IgD-negative memory B cell (primary cell): ENCODE measurements at regions not wholly inside any gene's neighbourhood (a gene's known extent, or its start where the extent isn't known, plus 50 kb on each side); places are given as distances from the start of the nearest gene placed in this dataset.
"Not testable (repeated sequence)": the region's sequence is repeated elsewhere in the genome, so short reads cannot be mapped to it uniquely, and the experiment has no call there.

Experiments
- H3K27ac Mint-ChIP-seq, 3 donors: one replicate each; pipeline ENCODE4 v1.8.0; 2020 to 2022; ENCODE audit warnings: mild to moderate bottlenecking in 3 of 3, mixed read lengths in 3 of 3, moderate library complexity in 1 of 3
- H3K27me3 Mint-ChIP-seq: one replicate; pipeline ENCODE4 v1.8.0; 2021; ENCODE audit warnings: mixed read lengths
- H3K36me3 Mint-ChIP-seq: one replicate; pipeline ENCODE4 v1.8.0; 2020; ENCODE audit warnings: mild to moderate bottlenecking, mixed read lengths
- H3K4me1 Mint-ChIP-seq, 3 donors: one replicate each; pipeline ENCODE4 v1.8.0; 2020 to 2022; ENCODE audit warnings: mixed read lengths in 3 of 3, mild to moderate bottlenecking in 1 of 3
- H3K4me3 Mint-ChIP-seq, 4 donors: one replicate each; pipeline ENCODE4 v1.8.0; 2020 to 2022; ENCODE audit warnings: mild to moderate bottlenecking in 4 of 4, mixed read lengths in 4 of 4, moderate library complexity in 3 of 4
- H3K9me3 Mint-ChIP-seq, 3 donors: one replicate each; pipeline ENCODE4 v1.8.0; 2020 to 2021; ENCODE audit warnings: mixed read lengths in 3 of 3, mild to moderate bottlenecking in 1 of 3

DNA sequence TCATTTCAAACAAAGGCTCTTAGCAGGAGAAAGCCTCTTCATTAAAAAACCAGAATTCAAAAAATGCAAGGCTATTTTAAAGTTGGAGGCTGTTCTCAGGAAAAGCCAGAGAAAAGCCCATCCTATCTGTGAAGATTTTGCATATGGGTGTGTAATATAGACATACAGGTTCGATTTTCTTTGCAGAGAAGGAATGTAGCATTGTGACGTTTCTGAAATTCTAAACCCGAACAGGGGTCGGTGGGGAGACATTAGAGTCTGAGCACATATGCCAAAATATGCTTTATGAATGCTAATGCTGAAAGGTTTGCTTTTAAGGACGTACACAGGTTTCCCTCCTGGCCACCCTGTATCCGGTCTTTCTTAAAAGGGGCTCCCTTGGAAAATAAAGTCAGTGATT, 363.1 kb upstream of the PAPPA start:
- Mint-ChIP-seq H3K36me3 (no peaks in the 10 kb centered on the region), H3K9me3 (peaks cover 0 to 5% (median 0%) of the 10 kb centered on the region in 3 donors), H3K27me3 (no peaks in the 10 kb centered on the region), H3K4me3 (no peak overlapping the region), H3K27ac (no peak overlapping the region), H3K4me1 (no peaks in the 10 kb centered on the region)

DNA sequence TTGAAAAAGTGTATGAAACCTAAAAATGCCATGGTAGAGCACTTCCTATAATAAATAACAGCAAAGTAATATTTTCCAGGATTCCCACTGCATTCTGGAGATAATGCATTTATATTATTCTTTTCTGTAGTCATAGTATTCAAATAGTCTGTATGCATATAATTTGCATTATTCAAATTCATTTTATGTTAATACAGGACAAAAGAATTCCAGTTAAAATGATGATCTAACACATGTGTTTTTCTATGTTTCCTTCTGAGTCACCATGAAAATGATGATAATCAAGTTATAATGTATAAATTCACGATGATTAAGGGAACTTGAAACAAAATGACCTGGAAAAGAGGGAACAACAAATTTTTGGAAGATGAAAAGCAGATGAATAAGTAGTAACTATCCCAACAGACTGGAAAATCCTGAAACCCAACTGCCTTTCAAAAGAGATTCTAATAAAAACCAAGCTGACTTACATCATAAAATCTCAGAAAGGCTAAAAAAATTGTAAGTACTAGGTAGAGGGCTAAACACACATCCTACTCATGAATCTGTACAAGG, 358.6 kb upstream of the PAPPA start:
- H3K9me3 Mint-ChIP-seq: no peaks in the 10 kb centered on the region
- no peaks in the 10 kb centered on the region for H3K27me3 Mint-ChIP-seq
- no peaks in the 10 kb centered on the region for H3K4me1 Mint-ChIP-seq
- H3K36me3 Mint-ChIP-seq: no peaks in the 10 kb centered on the region
- H3K4me3 Mint-ChIP-seq: no peak overlapping the region
- no peak overlapping the region for H3K27ac Mint-ChIP-seq

DNA sequence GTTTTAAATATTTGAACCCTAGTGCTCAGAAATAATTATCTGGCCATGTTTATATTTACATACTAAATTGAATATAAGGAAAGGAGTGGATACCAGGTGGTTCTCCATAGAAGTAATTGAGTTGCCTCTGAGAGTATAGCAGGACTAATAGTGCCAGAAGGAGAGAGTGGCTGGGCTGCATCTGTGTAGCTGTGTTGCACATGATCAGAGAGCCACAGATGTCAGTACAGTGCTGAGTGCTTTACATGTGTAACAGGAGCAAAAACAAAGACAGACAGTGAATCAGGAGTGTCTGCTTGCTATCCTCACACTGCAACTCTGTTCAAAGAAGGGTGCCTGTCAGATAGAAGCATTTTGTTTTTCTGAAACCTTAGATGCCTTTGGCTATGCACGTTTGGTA, 353.9 kb upstream of the PAPPA start:
- Mint-ChIP-seq H3K27me3 (no peaks in the 10 kb centered on the region), H3K4me3 (no peak overlapping the region), H3K36me3 (no peaks in the 10 kb centered on the region), H3K4me1 (no peaks in the 10 kb centered on the region), H3K27ac (no peak overlapping the region), H3K9me3 (peaks cover 0 to 3% (median 0%) of the 10 kb centered on the region in 3 donors)

DNA sequence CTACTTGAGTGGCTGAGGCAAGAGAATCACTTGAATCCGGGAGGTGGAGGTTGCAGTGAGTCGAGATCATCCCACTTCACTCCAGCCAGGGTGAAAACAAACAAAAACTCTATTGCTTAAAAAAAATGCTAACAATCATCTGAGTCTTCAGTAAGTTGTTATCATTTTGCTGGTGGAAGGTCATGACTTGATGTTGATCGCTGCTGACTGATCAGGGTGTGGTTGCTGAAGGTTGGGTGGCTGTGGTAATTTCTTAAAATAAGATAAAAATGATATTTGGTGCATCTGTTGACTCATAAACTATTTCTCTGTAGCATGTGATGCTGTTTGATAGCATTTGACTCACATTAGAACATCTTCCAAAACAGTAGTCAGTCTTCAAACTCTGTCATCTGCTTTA, 349.4 kb upstream of the PAPPA start:
- Mint-ChIP-seq H3K36me3 (no peaks in the 10 kb centered on the region), H3K4me3 (no peak overlapping the region), H3K27me3 (no peaks in the 10 kb centered on the region), H3K9me3 (peaks cover 0 to 3% (median 0%) of the 10 kb centered on the region in 3 donors), H3K27ac (no peak overlapping the region), H3K4me1 (no peaks in the 10 kb centered on the region)

DNA sequence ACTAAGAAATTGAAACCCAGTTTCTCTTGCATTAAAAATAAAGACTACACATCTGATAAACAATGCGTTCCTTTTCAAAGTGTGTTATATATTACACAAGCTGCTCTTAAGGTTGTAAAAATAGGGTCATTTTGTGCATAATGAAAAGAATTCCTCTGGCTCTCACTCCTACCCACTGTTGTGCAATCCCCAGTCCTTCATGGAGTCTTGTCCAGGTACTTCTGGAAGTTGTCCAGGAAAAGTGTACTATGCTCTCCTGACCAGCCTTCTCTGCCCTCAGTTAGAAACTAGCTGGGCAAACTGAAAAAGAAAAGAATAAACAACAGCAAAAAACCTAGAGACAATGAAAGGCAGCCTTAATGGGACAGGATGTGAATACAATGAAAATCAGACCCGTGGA, 345.5 kb upstream of the PAPPA start:
- Mint-ChIP-seq H3K4me3 (no peak overlapping the region), H3K27me3 (no peaks in the 10 kb centered on the region), H3K4me1 (no peaks in the 10 kb centered on the region), H3K36me3 (no peaks in the 10 kb centered on the region), H3K9me3 (peaks cover 0 to 2% (median 2%) of the 10 kb centered on the region in 3 donors), H3K27ac (no peak overlapping the region)

DNA sequence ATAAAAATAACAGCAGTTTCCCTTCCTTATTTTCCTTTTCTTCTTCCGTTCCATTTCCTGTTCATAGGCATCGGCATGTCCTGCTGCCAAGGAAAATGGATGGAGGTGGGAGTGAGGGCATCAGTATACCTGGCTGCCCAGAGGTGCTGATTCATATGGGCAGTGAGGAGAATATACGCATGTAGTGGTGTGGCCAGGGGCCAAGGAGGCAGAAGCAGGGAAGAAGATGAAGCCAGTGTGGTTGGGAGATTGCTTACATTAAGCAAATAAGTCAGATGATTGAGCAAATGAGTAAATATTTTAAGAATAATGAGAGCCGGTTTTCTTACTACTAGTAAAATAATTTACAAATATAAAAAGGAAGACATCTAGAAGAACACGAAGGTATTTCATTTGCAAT, 344.9 kb upstream of the PAPPA start:
- no peak overlapping the region for H3K27ac Mint-ChIP-seq
- H3K27me3 Mint-ChIP-seq: no peaks in the 10 kb centered on the region
- H3K4me3 Mint-ChIP-seq: peak overlapping the region in 1 of 4 donors; percentile 71
- H3K4me1 Mint-ChIP-seq: no peaks in the 10 kb centered on the region
- no peaks in the 10 kb centered on the region for H3K36me3 Mint-ChIP-seq
- peaks cover 2 to 3% (median 2%) of the 10 kb centered on the region in 3 donors for H3K9me3 Mint-ChIP-seq

DNA sequence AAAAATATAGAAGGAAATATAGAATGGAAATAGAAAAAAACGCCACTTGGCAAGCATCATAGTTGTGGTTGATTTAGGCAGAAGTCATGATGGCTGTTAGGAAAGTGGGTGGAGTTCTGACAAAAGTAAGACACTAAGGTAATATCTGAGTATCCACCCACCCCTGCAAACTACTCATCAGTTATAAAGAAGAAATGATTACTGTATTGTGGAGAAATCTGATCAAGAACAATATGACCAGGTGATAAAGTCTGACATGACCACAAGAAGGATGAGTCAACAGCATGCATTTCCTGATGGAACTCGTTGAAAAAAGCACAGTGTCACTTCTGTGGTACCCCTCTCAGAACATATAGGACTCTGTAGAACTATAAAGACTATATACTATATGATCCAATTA, 343.4 kb upstream of the PAPPA start:
- Mint-ChIP-seq H3K9me3 (peaks cover 2 to 8% (median 4%) of the 10 kb centered on the region in 3 donors), H3K27me3 (no peaks in the 10 kb centered on the region), H3K27ac (no peak overlapping the region), H3K4me3 (no peak overlapping the region), H3K4me1 (no peaks in the 10 kb centered on the region), H3K36me3 (no peaks in the 10 kb centered on the region)

DNA sequence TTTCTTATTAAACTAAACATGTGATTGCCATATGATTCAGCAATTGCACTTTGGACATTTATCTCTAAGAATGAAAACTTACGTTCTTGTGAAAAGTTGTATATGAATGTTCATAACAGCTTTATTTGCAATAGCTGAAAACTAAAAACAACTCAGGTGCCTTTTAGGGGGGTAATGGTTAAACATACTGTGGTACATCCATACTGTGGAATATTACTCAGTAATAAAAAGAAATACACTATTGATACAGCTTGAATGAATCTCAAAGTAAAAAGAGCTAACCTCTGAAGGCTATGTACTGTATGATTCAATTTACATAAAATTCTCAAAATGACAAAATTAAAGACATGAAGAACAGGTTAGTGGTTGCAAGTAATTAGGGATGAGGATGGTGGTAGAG, 339.5 kb upstream of the PAPPA start:
- Mint-ChIP-seq H3K36me3 (no peaks in the 10 kb centered on the region), H3K4me3 (no peak overlapping the region), H3K27ac (no peak overlapping the region)

DNA sequence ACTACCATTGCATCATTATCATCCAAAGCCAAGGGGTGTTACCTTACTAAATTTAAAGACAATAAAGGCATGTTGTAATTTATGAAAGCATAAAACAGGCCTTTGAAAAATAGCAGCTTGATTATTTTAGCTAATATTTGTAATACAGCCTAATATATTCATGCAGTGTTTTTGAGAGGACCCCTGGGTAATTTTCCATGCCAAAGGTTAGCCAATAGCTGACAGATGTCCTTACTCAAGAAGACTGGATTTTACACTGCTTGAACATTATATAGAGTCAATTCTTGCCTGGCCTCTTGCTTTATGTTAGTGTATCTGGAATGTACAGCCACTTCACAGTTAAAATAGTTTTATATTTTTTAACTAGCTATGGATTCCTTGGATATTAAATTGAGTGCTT, 337.8 kb upstream of the PAPPA start:
- Mint-ChIP-seq H3K4me1 (no peaks in the 10 kb centered on the region), H3K9me3 (peaks cover 11 to 13% (median 13%) of the 10 kb centered on the region in 3 donors), H3K4me3 (no peak overlapping the region), H3K27ac (no peak overlapping the region), H3K27me3 (no peaks in the 10 kb centered on the region), H3K36me3 (no peaks in the 10 kb centered on the region)

More for the DNA sequence above, 339.5 kb upstream of the PAPPA start:
- H3K9me3 Mint-ChIP-seq: peaks cover 5 to 9% (median 8%) of the 10 kb centered on the region in 3 donors
- no peaks in the 10 kb centered on the region for H3K27me3 Mint-ChIP-seq
- H3K4me1 Mint-ChIP-seq: no peaks in the 10 kb centered on the region

DNA sequence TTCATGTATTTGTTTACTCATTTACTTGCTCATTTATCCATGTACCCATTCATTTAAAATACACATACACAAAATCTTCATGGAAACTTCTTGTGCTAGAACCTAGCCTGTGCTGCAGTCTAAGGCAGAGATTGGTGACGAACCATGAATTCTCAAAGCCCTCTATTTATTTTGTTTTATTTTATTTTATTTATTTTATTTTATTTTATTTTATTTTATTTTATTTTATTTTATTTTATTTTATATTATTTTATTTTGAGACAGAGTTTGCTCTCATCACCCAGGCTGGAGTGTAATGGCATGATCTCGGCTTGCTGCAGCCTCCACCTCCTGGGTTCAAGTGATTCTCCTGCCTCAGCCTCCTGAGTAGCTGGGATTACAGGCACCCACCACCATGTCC, 334.9 kb upstream of the PAPPA start:
- H3K27me3 Mint-ChIP-seq, H3K36me3 Mint-ChIP-seq, H3K27ac Mint-ChIP-seq, H3K4me3 Mint-ChIP-seq, H3K4me1 Mint-ChIP-seq: not testable (repeated sequence)
- peaks cover 11 to 13% (median 13%) of the 10 kb centered on the region in 3 donors for H3K9me3 Mint-ChIP-seq

DNA sequence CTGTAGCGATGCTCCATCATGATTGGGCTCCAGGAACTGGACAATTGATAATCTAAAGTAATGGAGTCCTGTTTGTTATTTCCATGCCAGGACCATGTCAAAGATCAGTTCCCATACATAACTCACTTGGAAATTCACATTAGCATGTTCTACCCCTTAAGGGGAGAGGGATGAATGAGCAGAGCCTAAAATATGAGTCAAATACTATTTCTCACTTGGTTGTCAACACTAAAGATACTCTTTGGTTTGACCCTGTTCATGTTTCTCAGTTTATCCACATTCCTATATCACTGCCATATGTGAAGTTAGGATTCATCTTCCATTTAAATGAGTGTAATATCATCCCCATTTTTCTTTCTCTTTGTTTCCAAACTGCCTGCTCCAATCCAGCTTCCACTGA, 321.6 kb upstream of the PAPPA start:
- Mint-ChIP-seq H3K9me3 (peaks cover 0 to 5% (median 0%) of the 10 kb centered on the region in 3 donors), H3K4me1 (no peaks in the 10 kb centered on the region), H3K36me3 (no peaks in the 10 kb centered on the region), H3K27me3 (no peaks in the 10 kb centered on the region), H3K4me3 (no peak overlapping the region), H3K27ac (no peak overlapping the region)

DNA sequence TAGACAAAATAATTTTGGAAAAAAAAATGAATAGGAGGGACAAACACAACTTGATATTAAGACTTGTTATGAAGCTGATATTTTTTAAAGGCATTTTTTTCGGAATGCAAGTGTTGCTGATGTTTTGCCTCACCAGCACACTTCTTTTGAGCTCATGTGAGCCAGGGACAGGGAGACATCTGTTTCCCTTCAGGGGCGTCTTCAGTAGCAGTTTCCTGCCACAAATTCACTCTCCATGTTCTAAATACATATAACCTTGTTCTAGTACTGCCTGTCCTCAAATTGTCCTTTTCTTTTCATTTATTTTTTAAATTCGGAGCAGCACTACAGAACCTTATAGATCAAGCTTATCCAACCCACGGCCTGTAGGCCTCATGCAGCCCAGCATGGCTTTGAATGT, 316.0 kb upstream of the PAPPA start:
- Mint-ChIP-seq H3K36me3 (peaks cover 3% of the 10 kb centered on the region), H3K27ac (no peak overlapping the region), H3K27me3 (no peaks in the 10 kb centered on the region), H3K9me3 (peaks cover 0 to 4% (median 4%) of the 10 kb centered on the region in 3 donors), H3K4me3 (no peak overlapping the region), H3K4me1 (no peaks in the 10 kb centered on the region)

DNA sequence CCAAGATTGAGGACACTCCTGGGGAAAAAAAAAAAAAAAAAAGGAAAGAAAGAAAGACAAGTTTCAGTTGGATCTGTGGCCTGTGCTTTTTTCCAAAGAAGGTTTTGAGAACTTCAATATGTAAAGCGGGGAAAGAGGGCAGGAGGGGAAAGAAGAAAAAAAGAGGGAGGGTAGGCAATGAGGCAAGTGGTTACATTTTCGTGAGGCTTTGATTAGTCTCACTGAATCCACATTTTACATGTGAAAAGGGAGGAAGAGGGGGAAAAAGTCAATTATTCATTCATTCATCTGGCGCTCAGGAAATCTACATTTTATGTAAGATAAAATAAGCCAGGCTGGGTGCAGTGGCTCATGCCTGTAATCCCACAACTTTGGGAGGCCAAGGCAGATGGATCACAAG, 315.2 kb upstream of the PAPPA start:
- no peaks in the 10 kb centered on the region for H3K4me1 Mint-ChIP-seq
- H3K4me3 Mint-ChIP-seq: no peak overlapping the region
- no peak overlapping the region for H3K27ac Mint-ChIP-seq
- peaks cover 0 to 4% (median 4%) of the 10 kb centered on the region in 3 donors for H3K9me3 Mint-ChIP-seq
- no peaks in the 10 kb centered on the region for H3K27me3 Mint-ChIP-seq
- peaks cover 3% of the 10 kb centered on the region for H3K36me3 Mint-ChIP-seq

DNA sequence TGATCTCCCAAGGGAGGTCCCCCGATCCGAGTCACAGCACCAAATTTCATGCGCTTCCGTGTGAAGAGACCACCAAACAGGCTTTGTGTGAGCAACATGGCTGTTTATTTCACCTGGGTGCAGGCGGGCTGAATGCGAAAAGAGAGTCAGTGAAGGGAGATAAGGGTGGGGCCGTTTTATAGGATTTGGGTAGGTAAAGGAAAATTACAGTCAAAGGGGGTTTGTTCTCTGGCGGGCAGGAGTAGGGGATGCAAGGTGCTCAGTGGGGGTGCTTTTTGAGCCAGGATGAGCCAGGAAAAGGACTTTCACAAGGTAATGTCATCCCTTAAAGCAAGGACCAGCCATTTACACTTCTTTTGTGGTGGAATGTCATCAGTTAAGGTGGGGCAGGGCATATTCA, 309.2 kb upstream of the PAPPA start:
- H3K4me1 Mint-ChIP-seq, H3K9me3 Mint-ChIP-seq, H3K27ac Mint-ChIP-seq, H3K4me3 Mint-ChIP-seq, H3K36me3 Mint-ChIP-seq, H3K27me3 Mint-ChIP-seq: not testable (repeated sequence)

DNA sequence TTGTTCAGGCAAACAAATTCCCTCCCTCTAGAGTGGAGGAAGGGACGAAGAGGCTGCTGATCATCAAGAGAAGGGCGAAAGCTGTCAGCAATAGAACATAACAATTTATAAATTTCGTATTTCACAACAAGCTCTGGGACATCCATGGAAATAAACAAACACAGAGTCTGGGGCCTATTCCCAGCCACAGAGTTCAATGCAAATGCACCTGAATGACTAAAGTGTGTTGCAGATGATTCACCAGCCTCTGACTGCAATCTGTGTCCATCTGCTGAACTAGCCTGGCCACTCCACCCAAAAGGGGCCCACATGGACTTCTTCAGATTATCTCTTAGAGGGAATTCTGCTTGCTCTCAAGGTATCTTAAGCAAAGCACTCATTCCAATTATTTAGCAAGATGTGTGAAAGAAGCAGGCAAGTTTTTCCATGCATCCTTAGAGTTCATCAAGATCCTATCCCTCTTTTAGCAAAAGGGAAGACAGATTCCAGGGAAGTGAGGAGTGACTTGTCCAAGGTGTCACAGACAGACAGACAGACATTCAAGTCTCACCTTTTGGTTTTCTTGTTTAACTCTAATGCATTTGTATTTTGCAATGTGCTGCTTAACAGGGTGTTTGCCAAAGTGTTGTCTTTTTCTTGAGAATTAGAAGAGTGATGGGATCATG, 307.8 kb upstream of the PAPPA start:
- Mint-ChIP-seq H3K27ac (no peak overlapping the region), H3K27me3 (no peaks in the 10 kb centered on the region), H3K9me3 (peaks cover 0 to 5% (median 0%) of the 10 kb centered on the region in 3 donors), H3K4me1 (no peaks in the 10 kb centered on the region), H3K4me3 (no peak overlapping the region), H3K36me3 (no peaks in the 10 kb centered on the region)

DNA sequence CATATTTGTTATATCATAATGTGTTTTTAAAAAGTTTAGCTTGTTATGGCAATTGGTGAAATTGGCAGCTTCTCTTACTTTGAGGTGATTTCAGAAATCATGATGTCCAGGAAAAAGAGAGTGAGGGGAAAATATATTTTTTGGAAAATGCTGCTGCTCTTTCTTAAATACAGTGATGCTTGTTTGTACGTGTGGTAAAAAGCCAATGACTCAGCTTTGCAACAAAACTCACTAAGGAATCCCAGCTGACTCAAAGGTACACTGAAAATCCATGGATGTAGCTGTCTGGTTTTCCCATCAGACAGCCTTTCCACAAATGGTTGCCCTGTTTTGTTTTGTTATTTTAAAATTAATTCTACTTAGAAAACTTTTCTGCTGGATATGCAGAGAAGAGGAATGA, 306.4 kb upstream of the PAPPA start:
- H3K36me3 Mint-ChIP-seq: no peaks in the 10 kb centered on the region
- H3K4me3 Mint-ChIP-seq: no peak overlapping the region
- no peaks in the 10 kb centered on the region for H3K4me1 Mint-ChIP-seq
- no peaks in the 10 kb centered on the region for H3K27me3 Mint-ChIP-seq
- no peak overlapping the region for H3K27ac Mint-ChIP-seq
- peaks cover 0 to 5% (median 0%) of the 10 kb centered on the region in 3 donors for H3K9me3 Mint-ChIP-seq
